ENCODE measurements at regions not wholly inside any gene's neighbourhood (a gene's known extent, or its start where the extent isn't known, plus 50 kb on each side); places are given as distances from the start of the nearest gene placed in this dataset.

DNA sequence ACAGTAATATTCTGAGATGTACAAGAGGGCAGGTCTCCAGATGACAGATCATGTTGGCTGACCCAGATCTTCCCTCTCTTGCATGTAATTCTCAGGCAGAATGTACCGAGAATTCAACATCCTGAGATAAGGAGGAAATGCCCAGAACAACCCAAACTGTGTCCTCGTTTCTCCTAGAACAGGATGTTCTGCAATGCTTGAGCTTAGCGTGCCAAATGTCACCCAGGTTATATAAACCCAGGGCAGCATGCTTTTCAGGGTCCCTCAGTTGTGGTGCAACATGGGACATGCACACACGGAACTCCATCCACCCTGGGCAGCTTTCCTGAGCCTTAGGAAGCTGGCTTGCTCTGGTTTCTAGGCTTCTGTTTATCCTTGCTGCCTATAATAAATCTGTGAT, 102.1 kb upstream of the CMC1 start:
- H3K27ac Mint-ChIP-seq, result no peak overlapping the region
- no peak overlapping the region for H3K27ac ChIP-seq (ENCODE audit: low read depth in 1 of 2, low read length in 2 of 2)
- no peak overlapping the region for H3K4me3 ChIP-seq (ENCODE audit: low read length)
- no peak for ATAC-seq (ENCODE audit: poor library complexity)
- TF ChIP-seq, protein P1, sequence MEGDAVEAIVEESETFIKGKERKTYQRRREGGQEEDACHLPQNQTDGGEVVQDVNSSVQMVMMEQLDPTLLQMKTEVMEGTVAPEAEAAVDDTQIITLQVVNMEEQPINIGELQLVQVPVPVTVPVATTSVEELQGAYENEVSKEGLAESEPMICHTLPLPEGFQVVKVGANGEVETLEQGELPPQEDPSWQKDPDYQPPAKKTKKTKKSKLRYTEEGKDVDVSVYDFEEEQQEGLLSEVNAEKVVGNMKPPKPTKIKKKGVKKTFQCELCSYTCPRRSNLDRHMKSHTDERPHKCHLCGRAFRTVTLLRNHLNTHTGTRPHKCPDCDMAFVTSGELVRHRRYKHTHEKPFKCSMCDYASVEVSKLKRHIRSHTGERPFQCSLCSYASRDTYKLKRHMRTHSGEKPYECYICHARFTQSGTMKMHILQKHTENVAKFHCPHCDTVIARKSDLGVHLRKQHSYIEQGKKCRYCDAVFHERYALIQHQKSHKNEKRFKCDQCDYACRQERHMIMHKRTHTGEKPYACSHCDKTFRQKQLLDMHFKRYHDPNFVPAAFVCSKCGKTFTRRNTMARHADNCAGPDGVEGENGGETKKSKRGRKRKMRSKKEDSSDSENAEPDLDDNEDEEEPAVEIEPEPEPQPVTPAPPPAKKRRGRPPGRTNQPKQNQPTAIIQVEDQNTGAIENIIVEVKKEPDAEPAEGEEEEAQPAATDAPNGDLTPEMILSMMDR (IDR thresholded peaks at IDR 0.05), result no peak
- H3K4me1 ChIP-seq (ENCODE audit: insufficient read depth, low read length), result no peaks in the 10 kb centered on the region
- intact Hi-C loops (cut with DNase I, micrococcal nuclease), result no loop called here
- ChIA-PET CTCF (no interaction called here), POLR2A (no interaction called here)
- H3K9me3 ChIP-seq (ENCODE audit: control insufficient read depth in 1 of 2, insufficient read depth in 1 of 2, low read length in 2 of 2), result no peaks in the 10 kb centered on the region
- H3K36me3 Mint-ChIP-seq (ENCODE audit: low read depth), result no peaks in the 10 kb centered on the region
- no peaks in the 10 kb centered on the region for H3K4me1 Mint-ChIP-seq (ENCODE audit: low read depth)
- H3K27me3 ChIP-seq (ENCODE audit: control insufficient read depth in 1 of 2, insufficient read depth in 2 of 2, low read length in 2 of 2), result no peaks in the 10 kb centered on the region
- no peaks in the 10 kb centered on the region for H3K9me3 Mint-ChIP-seq
- H3K4me3 Mint-ChIP-seq, result no peak overlapping the region
- no peaks in the 10 kb centered on the region for H3K27me3 Mint-ChIP-seq
- no peaks in the 10 kb centered on the region for H3K36me3 ChIP-seq (ENCODE audit: insufficient read depth, low read length)
- DNase-seq, result no peak

DNA sequence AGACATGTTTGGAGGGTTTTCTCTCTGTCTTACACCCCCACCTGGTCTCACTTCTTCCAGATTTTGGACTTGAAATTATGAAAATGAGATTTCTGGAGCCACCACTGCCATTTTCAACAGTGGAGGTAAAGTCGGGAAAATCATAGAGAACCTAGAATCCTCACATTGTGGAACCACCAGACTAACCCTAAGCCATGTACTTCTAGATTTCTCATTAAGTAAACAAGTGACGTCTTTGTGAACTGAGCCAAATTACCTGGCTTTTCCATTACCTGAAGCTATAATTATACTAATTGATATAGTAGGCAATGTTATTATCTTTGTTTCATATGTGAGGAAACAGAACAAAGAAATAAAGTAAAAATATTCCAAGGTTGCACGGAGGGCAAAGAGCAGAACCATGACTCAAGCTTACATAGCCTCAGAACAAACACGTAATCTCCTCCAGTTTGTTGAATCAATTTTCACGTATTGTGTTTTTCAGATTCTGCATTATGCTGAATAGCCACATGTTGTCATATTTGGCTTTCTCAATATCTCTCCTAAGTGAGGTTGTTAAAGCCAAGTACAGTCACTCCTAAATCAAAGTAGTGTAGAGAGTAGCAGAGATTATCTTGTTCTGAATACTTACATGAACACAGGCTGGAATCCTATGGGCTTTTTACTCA, 101.3 kb upstream of the CMC1 start:
- ChIA-PET CTCF (no interaction called here), POLR2A (no interaction called here)
- no peak overlapping the region for H3K4me3 ChIP-seq (ENCODE audit: low read length)
- H3K27me3 ChIP-seq (ENCODE audit: control insufficient read depth in 1 of 2, insufficient read depth in 2 of 2, low read length in 2 of 2), result no peaks in the 10 kb centered on the region
- no peak overlapping the region for H3K27ac ChIP-seq (ENCODE audit: low read depth in 1 of 2, low read length in 2 of 2)
- no peaks in the 10 kb centered on the region for H3K9me3 Mint-ChIP-seq
- H3K36me3 ChIP-seq (ENCODE audit: insufficient read depth, low read length), result no peaks in the 10 kb centered on the region
- no peaks in the 10 kb centered on the region for H3K4me1 ChIP-seq (ENCODE audit: insufficient read depth, low read length)
- no peak for DNase-seq
- no peaks in the 10 kb centered on the region for H3K27me3 Mint-ChIP-seq
- intact Hi-C loops (cut with DNase I, micrococcal nuclease), result no loop called here
- H3K9me3 ChIP-seq (ENCODE audit: control insufficient read depth in 1 of 2, insufficient read depth in 1 of 2, low read length in 2 of 2), result no peaks in the 10 kb centered on the region
- TF ChIP-seq, protein P1 (IDR thresholded peaks at IDR 0.05), result no peak
- H3K4me3 Mint-ChIP-seq, result no peak overlapping the region
- no peaks in the 10 kb centered on the region for H3K36me3 Mint-ChIP-seq (ENCODE audit: low read depth)
- H3K27ac Mint-ChIP-seq, result no peak overlapping the region
- no peak for ATAC-seq (ENCODE audit: poor library complexity)
- H3K4me1 Mint-ChIP-seq (ENCODE audit: low read depth), result no peaks in the 10 kb centered on the region

DNA sequence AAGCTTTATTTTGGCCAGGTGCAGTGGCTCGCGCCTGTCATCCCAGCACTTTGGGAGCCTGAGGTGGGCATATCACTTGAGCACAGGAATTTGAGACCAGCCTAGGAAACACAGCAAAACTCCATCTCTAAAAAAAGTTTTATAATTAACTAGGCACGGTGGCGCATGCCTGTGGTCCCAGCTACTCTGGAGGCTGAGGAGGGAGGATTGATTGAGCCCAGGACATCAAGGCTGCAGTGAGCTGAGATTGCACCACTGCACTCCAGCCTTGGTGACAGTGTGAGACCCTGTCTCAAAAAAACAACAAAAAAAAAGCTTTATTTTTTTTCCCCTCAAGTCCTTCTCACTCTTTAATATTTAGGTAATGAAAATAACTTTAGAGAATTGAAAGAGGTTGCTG, 100.8 kb upstream of the CMC1 start:
- H3K4me3 ChIP-seq (ENCODE audit: low read length), result no peak overlapping the region
- no peaks in the 10 kb centered on the region for H3K9me3 ChIP-seq (ENCODE audit: control insufficient read depth in 1 of 2, insufficient read depth in 1 of 2, low read length in 2 of 2)
- CTCF ChIA-PET, result no interaction called here
- H3K27ac ChIP-seq (ENCODE audit: low read depth in 1 of 2, low read length in 2 of 2), result no peak overlapping the region
- no peaks in the 10 kb centered on the region for H3K27me3 ChIP-seq (ENCODE audit: control insufficient read depth in 1 of 2, insufficient read depth in 2 of 2, low read length in 2 of 2)
- DNase-seq (no peak), ATAC-seq (ENCODE audit: poor library complexity) (no peak)
- TF ChIP-seq, protein P1 (IDR thresholded peaks at IDR 0.05), result no peak
- no peak overlapping the region for H3K4me3 Mint-ChIP-seq
- no peaks in the 10 kb centered on the region for H3K36me3 Mint-ChIP-seq (ENCODE audit: low read depth)
- H3K4me1 ChIP-seq (ENCODE audit: insufficient read depth, low read length), result no peaks in the 10 kb centered on the region
- H3K27ac Mint-ChIP-seq, result no peak overlapping the region
- no peaks in the 10 kb centered on the region for H3K4me1 Mint-ChIP-seq (ENCODE audit: low read depth)
- no peaks in the 10 kb centered on the region for H3K9me3 Mint-ChIP-seq
- intact Hi-C loops (cut with DNase I, micrococcal nuclease), result no loop called here
- POLR2A ChIA-PET, result no interaction called here
- H3K36me3 ChIP-seq (ENCODE audit: insufficient read depth, low read length), result no peaks in the 10 kb centered on the region
- H3K27me3 Mint-ChIP-seq, result no peaks in the 10 kb centered on the region
